GM10248 (cell line): ENCODE measurements at regions not wholly inside any gene's neighbourhood (a gene's known extent, or its start where the extent isn't known, plus 50 kb on each side); places are given as distances from the start of the nearest gene placed in this dataset.

ENCODE experiments used
- CTCF ChIA-PET: fragments of 300-600 bp; sonication (Branson Sonifier 250); formaldehyde crosslinking; extraction: SDS; loops from one replicate; lab custom pipeline; 2021; ENCODE audit warnings: antibody characterized with exemption; lab: Yijun Ruan, JAX
- POLR2A ChIA-PET: fragments of 350-650 bp; sonication (Branson Sonifier 250); formaldehyde crosslinking; extraction: SDS; loops from one replicate; lab custom pipeline; 2020; ENCODE audit warnings: antibody characterized with exemption; lab: Yijun Ruan, JAX
- DNase-seq: peaks from one replicate; pipeline ENCODE4 v3.0.0; 2012; ENCODE audit errors: extremely low spot score
- CTCF ChIP-seq: IDR thresholded peaks from 2 replicates; pipeline ENCODE4 v1.5.1; 2012; ENCODE audit warnings: mild to moderate bottlenecking, low read depth; ENCODE audit errors: extremely low read depth, missing control alignments, control extremely low read depth

DNA sequence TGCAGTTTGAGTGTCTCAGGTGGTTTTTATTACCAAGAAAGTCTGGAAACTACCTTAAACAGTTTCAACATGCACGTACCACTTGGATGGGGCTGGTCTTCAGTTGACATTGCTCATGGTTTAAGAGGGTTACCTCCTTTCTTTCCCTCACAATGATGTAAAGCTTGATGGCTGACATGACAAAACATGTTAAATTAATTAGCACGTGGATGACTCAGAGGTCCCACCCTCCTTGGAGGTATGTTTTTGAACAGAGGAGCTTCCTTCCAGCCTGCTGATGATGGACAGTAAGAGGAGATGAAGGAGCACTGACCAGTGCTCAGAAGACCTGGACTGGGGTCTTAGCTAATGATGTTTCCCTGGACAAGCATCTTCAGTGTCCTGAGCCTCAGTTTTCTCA lies 322.3 kb upstream of the PODXL start:
- TF ChIP-seq CTCF, result no peak
- CTCF ChIA-PET, result no interaction called here
- POLR2A ChIA-PET, result no interaction called here
- no peak for DNase-seq

DNA sequence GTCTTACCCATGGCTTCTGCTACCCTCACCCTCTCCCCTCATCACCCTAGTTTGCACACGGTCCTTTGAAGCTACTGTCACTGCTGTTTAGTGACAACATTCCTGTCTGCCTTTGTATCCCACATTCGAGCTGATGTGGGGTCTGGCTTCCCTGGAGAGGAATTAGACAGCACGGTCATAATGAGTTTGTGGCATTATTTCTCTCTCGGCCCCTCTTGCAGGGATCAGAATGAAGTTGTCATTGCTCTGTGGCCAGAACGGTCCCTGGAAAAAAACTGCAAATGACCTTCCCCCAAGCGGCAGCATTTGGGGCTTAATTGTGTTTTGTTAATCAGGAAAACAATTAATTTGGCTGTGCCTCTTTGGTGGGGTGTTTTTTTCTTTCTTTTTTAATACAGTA lies 317.2 kb upstream of the PODXL start:
- ChIA-PET POLR2A (no interaction called here), CTCF (interaction anchor here (1.4 kb wide), 1 partner anchor 15 kb away, joined by 3 read pairs; no protein-coding TSS in a partner anchor)
- DNase-seq, result no peak
- TF ChIP-seq CTCF, result no peak

- POLR2A ChIA-PET, result no interaction called here
- no peak for TF ChIP-seq CTCF
- CTCF ChIA-PET, result no interaction called here
- no peak for DNase-seq
Observed at GRCh38 chr7:131869986-131870385, 313.6 kb upstream of the PODXL start.

- ChIA-PET CTCF (interaction anchor here (3.1 kb wide), 1 partner anchor 10 kb away, joined by 24 read pairs; no protein-coding TSS in a partner anchor), POLR2A (no interaction called here)
- TF ChIP-seq CTCF, result no peak
- no peak for DNase-seq
Observed at GRCh38 chr7:131869169-131869844, 312.9 kb upstream of the PODXL start.

- ChIA-PET POLR2A (no interaction called here), CTCF (interaction anchor here (3.1 kb wide), 1 partner anchor 9 kb away, joined by 24 read pairs; no protein-coding TSS in a partner anchor)
- no peak for TF ChIP-seq CTCF
- DNase-seq, result no peak
Observed at GRCh38 chr7:131867461-131867860, 311.0 kb upstream of the PODXL start.

DNA sequence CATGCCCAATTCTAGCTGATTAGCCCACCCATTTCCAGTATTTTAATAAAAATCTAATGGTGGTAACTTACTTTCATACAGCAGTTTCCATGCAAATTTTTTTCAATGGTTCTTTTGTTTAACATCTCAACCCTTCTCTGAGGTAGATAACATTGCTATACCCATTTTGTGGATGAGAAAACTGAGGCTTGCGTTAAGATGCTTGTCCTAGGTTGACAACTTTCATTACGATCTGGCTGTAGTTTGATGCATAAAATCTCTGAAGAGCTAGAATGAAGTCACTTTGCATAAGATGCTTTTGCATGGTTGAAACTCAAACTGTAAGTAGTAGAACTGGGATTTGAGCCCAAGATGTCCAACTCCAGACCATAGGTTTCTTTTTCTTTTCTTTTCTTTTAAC lies 309.5 kb upstream of the PODXL start:
- CTCF ChIA-PET, result no interaction called here
- no peak for DNase-seq
- POLR2A ChIA-PET, result no interaction called here
- no peak for TF ChIP-seq CTCF
